Endothelial cell of umbilical vein (primary cell): ENCODE measurements at regions not wholly inside any gene's neighbourhood (a gene's known extent, or its start where the extent isn't known, plus 50 kb on each side); places are given as distances from the start of the nearest gene placed in this dataset.

Experiments used
- BruUV-seq: library from RNA; stranded (reverse); fragments of 400-500 nt; replicated peaks from 2 replicates; lab custom pipeline; 2021; lab: Mats Ljungman, UMichigan
- CTCF ChIA-PET: fragments of 300-600, 350-600 bp; sonication (Branson Sonifier 250); formaldehyde crosslinking; loops from one replicate; lab custom pipeline; 2021; ENCODE audit warnings: antibody characterized with exemption, inconsistent platforms; lab: Charles Lee
- POLR2A ChIA-PET: fragments of 300-600, 350-600 bp; sonication (Branson Sonifier 250); formaldehyde crosslinking; loops from one replicate; lab custom pipeline; 2021; ENCODE audit warnings: antibody characterized with exemption, inconsistent platforms; lab: Charles Lee
- DNase-seq: peaks from one replicate; pipeline ENCODE4 v3.0.0-alpha.2; 2011; ENCODE audit warnings: low read depth, low spot score
- FAIRE-seq: peaks from 2 replicates; lab custom pipeline; 2011; peaks lifted over from hg19 to GRCh38; lab: Jason Lieb, UNC
- H2AFZ ChIP-seq: 2 replicates; pipeline ENCODE4 v1.6.0; 2012; ENCODE audit warnings: low read depth, low read length, control low read depth, inconsistent platforms
- H3K27ac ChIP-seq: 2 replicates; pipeline ENCODE4 v1.5.1; 2011; ENCODE audit warnings: low read depth, mild to moderate bottlenecking, control low read depth, low read length, moderate library complexity; ENCODE audit not compliant: insufficient read depth
- H3K27me3 ChIP-seq, 2 experiments: 2 replicates each; pipeline versions ENCODE4 v1.6.0 to v1.6.1; 2011; ENCODE audit warnings: low read length in 2 of 2, mixed read lengths in 1 of 2; ENCODE audit not compliant: control insufficient read depth in 2 of 2, insufficient read depth in 2 of 2
- H3K36me3 ChIP-seq, 2 experiments: 2 replicates in 1 of 2; 3 replicates in 1 of 2; pipeline ENCODE4 v1.5.1; 2011; ENCODE audit warnings: low read length in 2 of 2, mild to moderate bottlenecking in 1 of 2, moderate library complexity in 1 of 2; ENCODE audit not compliant: control insufficient read depth in 2 of 2, insufficient read depth in 2 of 2; ENCODE audit errors: extremely low read depth in 1 of 2
- H3K4me1 ChIP-seq: 3 replicates; pipeline ENCODE4 v1.5.1; 2011; ENCODE audit warnings: mild to moderate bottlenecking, low read length; ENCODE audit not compliant: control insufficient read depth, insufficient read depth; ENCODE audit errors: extremely low read depth
- H3K4me2 ChIP-seq: 2 replicates; pipeline ENCODE4 v1.6.1; 2011; ENCODE audit warnings: low read length, control low read depth, mixed read lengths; ENCODE audit not compliant: insufficient read depth
- H3K4me3 ChIP-seq, 3 experiments: fragments of 200-600 bp in 1 of 3; sonication (generic), shearing (Covaris generic) in 1 of 3; replicated peaks in 1 of 3; 2 replicates each; pipeline ENCODE4 v1.5.1; 2011 to 2016; ENCODE audit warnings: control low read depth in 3 of 3, low read length in 3 of 3, mild to moderate bottlenecking in 2 of 3, inconsistent platforms in 1 of 3, low read depth in 1 of 3, moderate library complexity in 1 of 3; ENCODE audit not compliant: insufficient read depth in 1 of 3
- H3K79me2 ChIP-seq: 2 replicates; pipeline ENCODE4 v1.6.0; 2012; ENCODE audit warnings: low read length, inconsistent platforms; ENCODE audit not compliant: control insufficient read depth, insufficient read depth
- H3K9ac ChIP-seq: replicated peaks from 2 replicates; pipeline ENCODE3; 2011; ENCODE audit warnings: low read length, control low read depth; ENCODE audit not compliant: insufficient read depth; ENCODE audit errors: extremely low read depth
- H3K9me1 ChIP-seq: replicated peaks from 3 replicates; pipeline ENCODE4 v1.6.0; 2011; ENCODE audit warnings: mild to moderate bottlenecking, low read length; ENCODE audit not compliant: control insufficient read depth, insufficient read depth; ENCODE audit errors: extremely low read depth
- H3K9me3 ChIP-seq: replicated peaks from 2 replicates; pipeline ENCODE4 v1.5.1; 2012; ENCODE audit warnings: low read length, inconsistent platforms; ENCODE audit not compliant: control insufficient read depth, insufficient read depth
- H4K20me1 ChIP-seq: replicated peaks from 2 replicates; pipeline ENCODE3; 2011; ENCODE audit warnings: mild to moderate bottlenecking, low read length; ENCODE audit not compliant: control insufficient read depth, insufficient read depth; ENCODE audit errors: extremely low read depth
- EZH2 ChIP-seq: IDR thresholded peaks from 2 replicates; pipeline ENCODE4 v1.6.1; 2012; ENCODE audit warnings: borderline replicate concordance, low read depth, mild to moderate bottlenecking, moderate library complexity, low read length, inconsistent platforms; ENCODE audit not compliant: severe bottlenecking
- FOS ChIP-seq: IDR thresholded peaks from 2 replicates; pipeline ENCODE4 v1.6.1; 2011; ENCODE audit warnings: mild to moderate bottlenecking, low read length, moderate library complexity, borderline replicate concordance; ENCODE audit not compliant: insufficient read depth
- GATA2 ChIP-seq: IDR thresholded peaks from 2 replicates; pipeline ENCODE4 v1.7.0; 2011; ENCODE audit warnings: low read depth, mild to moderate bottlenecking, moderate library complexity, mixed read lengths, low read length; ENCODE audit not compliant: insufficient read length, insufficient read depth
- JUN ChIP-seq: IDR thresholded peaks from 2 replicates; pipeline ENCODE4 v1.6.1; 2011; ENCODE audit warnings: borderline replicate concordance, low read depth; ENCODE audit not compliant: insufficient read length, insufficient read depth
- MAX ChIP-seq: IDR thresholded peaks from 2 replicates; pipeline ENCODE4 v1.6.1; 2011; ENCODE audit not compliant: insufficient read depth, insufficient read length
- MYC ChIP-seq: IDR thresholded peaks from one replicate; pipeline ENCODE4 v1.6.1; 2011; ENCODE audit warnings: mild to moderate bottlenecking, low read depth, low read length
- POLR2A ChIP-seq: IDR thresholded peaks from 2 replicates; pipeline ENCODE4 v1.6.1; 2012; ENCODE audit warnings: low read depth, mild to moderate bottlenecking, control low read depth, low read length
- POLR2AphosphoS5 ChIP-seq: IDR thresholded peaks from 2 replicates; pipeline ENCODE4 v1.6.1; 2012; ENCODE audit warnings: low read depth, mild to moderate bottlenecking, control low read depth, low read length, moderate library complexity; ENCODE audit not compliant: insufficient read depth
- dilution Hi-C: fragments of 300-500 bp; cut with MboI; formaldehyde crosslinking; loops from one replicate; pipeline ENCODE4 v1.15.0; 2019; ENCODE audit warnings: low sequenced_read_pairs; ENCODE audit not compliant: extremely low pct_ligation_motif_present
- intact Hi-C: fragments of 100-400 bp; cut with micrococcal nuclease; formaldehyde crosslinking; loops from one replicate; pipeline ENCODE4 v1.10.0; 2022
- TF ChIP-seq, protein P1 (sequence below), 2 donors: IDR thresholded peaks; 1 replicate in 1 of 2; 2 replicates in 1 of 2; pipeline ENCODE4 v1.5.1; 2011; ENCODE audit warnings: low read length in 2 of 2, mild to moderate bottlenecking in 2 of 2, moderate library complexity in 2 of 2, control low read depth in 1 of 2, inconsistent platforms in 1 of 2, low read depth in 1 of 2; ENCODE audit not compliant: insufficient read depth in 1 of 2; ENCODE audit errors: extremely low read depth in 1 of 2

GRCh38 chr20:54284928-54285704, 77.2 kb downstream of the PFDN4 start:
- BruUV-seq, result no TSS peak
- intact Hi-C loops, result loop anchor here (2.0 kb wide), 1 partner anchor 56 kb away; no protein-coding TSS in a partner anchor
- Histone ChIP-seq H3K36me3 (no peaks in the 10 kb centered on the region), H3K79me2 (no peaks in the 10 kb centered on the region), H3K27me3 (no peaks in the 10 kb centered on the region), H3K4me2 (no peak overlapping the region), H3K4me1 (peaks cover 6% of the 10 kb centered on the region), H3K9ac (no peak overlapping the region), H3K9me1 (no peaks in the 10 kb centered on the region), H3K27ac (no peak overlapping the region), H2AFZ (peak overlapping the region; percentile 31), H3K4me3 (no peak overlapping the region), H3K9me3 (no peaks in the 10 kb centered on the region), H4K20me1 (no peaks in the 10 kb centered on the region)
- POLR2A ChIA-PET, result no interaction called here
- TF ChIP-seq MAX (no peak), EZH2 (no peak), MYC (no peak), GATA2 (no peak), POLR2AphosphoS5 (no peak), POLR2A (no peak), FOS (peak; percentile 9), JUN (peak; percentile 51)
- TF ChIP-seq, protein P1, sequence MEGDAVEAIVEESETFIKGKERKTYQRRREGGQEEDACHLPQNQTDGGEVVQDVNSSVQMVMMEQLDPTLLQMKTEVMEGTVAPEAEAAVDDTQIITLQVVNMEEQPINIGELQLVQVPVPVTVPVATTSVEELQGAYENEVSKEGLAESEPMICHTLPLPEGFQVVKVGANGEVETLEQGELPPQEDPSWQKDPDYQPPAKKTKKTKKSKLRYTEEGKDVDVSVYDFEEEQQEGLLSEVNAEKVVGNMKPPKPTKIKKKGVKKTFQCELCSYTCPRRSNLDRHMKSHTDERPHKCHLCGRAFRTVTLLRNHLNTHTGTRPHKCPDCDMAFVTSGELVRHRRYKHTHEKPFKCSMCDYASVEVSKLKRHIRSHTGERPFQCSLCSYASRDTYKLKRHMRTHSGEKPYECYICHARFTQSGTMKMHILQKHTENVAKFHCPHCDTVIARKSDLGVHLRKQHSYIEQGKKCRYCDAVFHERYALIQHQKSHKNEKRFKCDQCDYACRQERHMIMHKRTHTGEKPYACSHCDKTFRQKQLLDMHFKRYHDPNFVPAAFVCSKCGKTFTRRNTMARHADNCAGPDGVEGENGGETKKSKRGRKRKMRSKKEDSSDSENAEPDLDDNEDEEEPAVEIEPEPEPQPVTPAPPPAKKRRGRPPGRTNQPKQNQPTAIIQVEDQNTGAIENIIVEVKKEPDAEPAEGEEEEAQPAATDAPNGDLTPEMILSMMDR (IDR thresholded peaks at IDR 0.05; ENCODE audit: extremely low read depth in 1 of 2, insufficient read depth in 1 of 2, low read depth in 1 of 2, low read length in 2 of 2), result no peak
- FAIRE-seq (peak; percentile 73), DNase-seq (peak; percentile 74)
- dilution Hi-C loops, result no loop called here
- CTCF ChIA-PET, result interaction anchor here (0.7 to 1.3 kb wide), 2 partner anchors 8 to 10 kb away, joined by 3 to 4 read pairs; no protein-coding TSS in a partner anchor
